Gastroesophageal sphincter (tissue), 4 donors: ENCODE measurements at regions not wholly inside any gene's neighbourhood (a gene's known extent, or its start where the extent isn't known, plus 50 kb on each side); places are given as distances from the start of the nearest gene placed in this dataset.
"Not testable (repeated sequence)": the region's sequence is repeated elsewhere in the genome, so short reads cannot be mapped to it uniquely, and the experiment has no call there.

Experiments used
- ATAC-seq: fragments of 150-250 bp; one replicate; pipeline ENCODE4 v1.9.1; 2016; ENCODE audit warnings: mild to moderate bottlenecking, moderate library complexity
- H3K27ac ChIP-seq, 4 donors: fragments of 200-600 bp; sonication (generic) in 3 of 4; 1 replicate in 3 of 4; 2 replicates in 1 of 4; pipeline ENCODE4 v1.5.1; 2016 to 2019
- H3K27me3 ChIP-seq: fragments of 200-600 bp; sonication (generic); one replicate; pipeline ENCODE4 v1.5.1; 2019
- H3K36me3 ChIP-seq, 2 donors: fragments of 200-600 bp; sonication (generic); one replicate each; pipeline ENCODE4 v1.5.1; 2019; ENCODE audit warnings: control low read depth in 1 of 2
- H3K4me1 ChIP-seq, 3 donors: fragments of 200-600 bp; sonication (generic); 1 replicate in 2 of 3; 2 replicates in 1 of 3; pipeline ENCODE4 v1.5.1; 2016 to 2019; ENCODE audit warnings: control low read depth in 2 of 3
- H3K4me3 ChIP-seq, 2 donors: fragments of 200-600 bp; sonication (generic); one replicate each; pipeline ENCODE4 v1.5.1; 2019; ENCODE audit warnings: mild to moderate bottlenecking in 1 of 2, moderate library complexity in 1 of 2
- H3K9me3 ChIP-seq, 3 donors: fragments of 200-600 bp; sonication (generic); one replicate each; pipeline ENCODE4 v1.5.1; 2017 to 2019; ENCODE audit warnings: control low read depth in 2 of 3
- CTCF ChIP-seq, 4 experiments: fragments of 200-600 bp in 2 of 4; fragments of 450-650 bp in 2 of 4; sonication (generic) in 1 of 4; IDR thresholded peaks; one replicate each; pipeline ENCODE4 v1.5.1; 2017 to 2019; ENCODE audit warnings: antibody characterized with exemption in 4 of 4, mild to moderate bottlenecking in 2 of 4, moderate library complexity in 2 of 4
- EP300 ChIP-seq: sonication (generic); formaldehyde crosslinking; IDR thresholded peaks from one replicate; pipeline ENCODE4 v1.6.1; 2017; ENCODE audit warnings: antibody characterized with exemption, mild to moderate bottlenecking
- POLR2A ChIP-seq, 2 donors: fragments of 450-650 bp; IDR thresholded peaks; one replicate each; pipeline ENCODE4 v1.6.1; 2017; ENCODE audit warnings: antibody characterized with exemption in 2 of 2, mild to moderate bottlenecking in 2 of 2, moderate library complexity in 1 of 2
- POLR2AphosphoS5 ChIP-seq: sonication (generic); formaldehyde crosslinking; IDR thresholded peaks from one replicate; pipeline ENCODE4 v1.6.1; 2017; ENCODE audit warnings: antibody characterized with exemption
- WGBS, 2 donors: methylation state at CpG; one replicate each; pipeline ENCODE4 v1.1.5; 2018; ENCODE audit warnings: low coverage in 1 of 2; 5-methylcytosine and 5-hydroxymethylcytosine counted together

DNA sequence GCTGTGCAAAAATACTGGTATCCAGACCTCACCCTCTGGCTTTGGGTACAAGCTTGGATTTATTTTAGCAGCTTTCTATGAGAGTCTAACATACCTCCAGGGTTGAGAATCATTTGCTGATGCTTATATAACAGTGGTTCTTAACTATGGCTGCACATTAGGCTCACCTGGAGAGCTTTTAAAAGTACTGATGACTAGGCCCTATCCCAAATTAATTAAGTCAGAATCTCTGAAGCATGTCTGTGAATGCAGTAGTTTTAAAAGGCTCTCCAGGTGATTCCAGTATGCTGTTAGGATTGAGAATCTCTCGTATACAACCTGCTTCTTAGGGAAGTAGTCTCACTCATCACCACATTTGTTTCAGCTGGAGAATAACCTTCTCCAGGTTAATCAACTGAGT lies 99.2 kb downstream of the PDHA2 start:
- ATAC-seq = no peak
- no peaks in the 10 kb centered on the region for H3K36me3 ChIP-seq
- 67 to 77% methylated on average over 1 of the region's 1 CpG for WGBS, 2 donors
- H3K27ac ChIP-seq = no peak overlapping the region
- TF ChIP-seq EP300 (no peak), CTCF (IDR thresholded peaks at IDR 0.05) (no peak), POLR2AphosphoS5 (no peak), POLR2A (IDR thresholded peaks at IDR 0.05) (no peak)
- no peaks in the 10 kb centered on the region for H3K9me3 ChIP-seq
- H3K27me3 ChIP-seq = no peaks in the 10 kb centered on the region
- H3K4me1 ChIP-seq = no peaks in the 10 kb centered on the region
- no peak overlapping the region for H3K4me3 ChIP-seq

DNA sequence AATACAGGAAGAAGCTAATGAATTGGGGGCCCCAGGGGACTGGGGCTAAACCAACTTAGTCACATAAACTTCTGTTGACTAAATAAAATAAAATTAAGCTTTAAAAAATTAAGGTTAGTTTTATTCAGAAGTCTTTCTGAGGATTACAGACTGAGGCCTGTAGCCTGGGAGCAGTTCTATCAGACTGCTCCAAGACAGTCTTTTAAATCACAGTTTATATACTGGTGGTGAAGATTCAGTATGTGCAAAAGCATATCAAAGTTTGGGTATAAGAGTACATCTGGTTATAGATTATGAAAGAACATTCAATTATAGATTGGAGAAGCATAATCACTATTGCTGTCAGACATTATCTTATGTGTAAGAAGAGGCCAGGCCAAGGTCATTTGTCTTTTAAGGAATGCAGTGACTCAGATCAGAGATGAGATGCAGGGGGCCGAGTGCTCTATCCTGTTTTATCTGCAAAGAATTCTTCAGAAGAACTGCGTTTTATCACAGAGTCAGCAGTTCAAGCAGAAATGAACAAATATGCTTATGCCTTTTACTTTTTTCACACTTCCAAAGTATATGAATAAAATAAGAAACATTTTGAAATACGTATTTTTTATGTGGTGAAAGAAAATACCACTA lies 109.4 kb downstream of the PDHA2 start:
- ATAC-seq = no peak
- TF ChIP-seq EP300 (no peak), POLR2A (IDR thresholded peaks at IDR 0.05) (no peak), POLR2AphosphoS5 (no peak), CTCF (IDR thresholded peaks at IDR 0.05) (no peak)
- no peaks in the 10 kb centered on the region for H3K27me3 ChIP-seq
- 32 to 49% methylated on average over 3 of the region's 3 CpGs for WGBS, 2 donors
- no peaks in the 10 kb centered on the region for H3K36me3 ChIP-seq
- H3K27ac ChIP-seq = no peak overlapping the region
- H3K4me3 ChIP-seq = no peak overlapping the region
- peaks cover 0 to 11% (median 0%) of the 10 kb centered on the region in 3 donors for H3K9me3 ChIP-seq
- H3K4me1 ChIP-seq = no peaks in the 10 kb centered on the region

- WGBS, 2 donors = 90 to 100% methylated on average over 1 of the region's 1 CpG
- no peak overlapping the region for H3K27ac ChIP-seq
- H3K27me3 ChIP-seq = no peaks in the 10 kb centered on the region
- TF ChIP-seq POLR2A (IDR thresholded peaks at IDR 0.05) = no peak
- TF ChIP-seq EP300 = no peak
- no peak for TF ChIP-seq CTCF (IDR thresholded peaks at IDR 0.05)
- TF ChIP-seq POLR2AphosphoS5 = no peak
- H3K4me3 ChIP-seq = no peak overlapping the region
- H3K9me3 ChIP-seq = peaks cover 0 to 11% (median 0%) of the 10 kb centered on the region in 3 donors
- H3K4me1 ChIP-seq = no peaks in the 10 kb centered on the region
- no peaks in the 10 kb centered on the region for H3K36me3 ChIP-seq
- no peak for ATAC-seq
Measured at GRCh38 chr4:95949808-95950207, 109.9 kb downstream of the PDHA2 start.

GRCh38 chr4:95952538-95952937 lies 112.6 kb downstream of the PDHA2 start:
- H3K4me1 ChIP-seq, ATAC-seq, H3K9me3 ChIP-seq, H3K4me3 ChIP-seq, H3K27me3 ChIP-seq, H3K27ac ChIP-seq, H3K36me3 ChIP-seq: not testable (repeated sequence)
- no CpG with 5 or more reads among the region's 2 CpGs for WGBS, 2 donors

DNA sequence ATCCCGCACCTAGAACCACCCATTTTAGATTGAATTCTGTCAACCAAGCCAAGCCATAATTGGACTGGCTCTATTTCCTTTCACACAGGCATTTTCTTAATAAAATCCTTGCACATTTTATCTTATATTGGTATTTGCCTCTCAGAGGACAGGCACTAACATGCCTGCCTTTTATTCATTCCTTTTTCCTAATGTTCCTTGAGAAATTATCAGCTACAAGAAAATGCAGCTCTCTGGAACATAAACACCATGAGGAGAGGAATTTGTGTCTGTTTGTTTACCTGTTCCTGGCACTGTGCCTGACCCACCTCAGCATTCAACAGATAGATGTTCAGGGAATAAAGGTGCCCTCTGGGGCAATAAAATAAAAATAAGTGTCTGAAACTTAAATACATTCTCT lies 116.2 kb downstream of the PDHA2 start:
- Histone ChIP-seq H3K9me3 (no peaks in the 10 kb centered on the region), H3K4me3 (no peak overlapping the region), H3K4me1 (no peaks in the 10 kb centered on the region), H3K36me3 (no peaks in the 10 kb centered on the region), H3K27ac (no peak overlapping the region), H3K27me3 (no peaks in the 10 kb centered on the region)
- WGBS, 2 donors = 69 to 86% methylated on average over 1 of the region's 1 CpG
- ATAC-seq = no peak
- no peak for TF ChIP-seq EP300
- no peak for TF ChIP-seq POLR2A (IDR thresholded peaks at IDR 0.05)
- no peak for TF ChIP-seq POLR2AphosphoS5
- no peak for TF ChIP-seq CTCF (IDR thresholded peaks at IDR 0.05)
